Natural killer cell (primary cell): ENCODE measurements at regions not wholly inside any gene's neighbourhood (a gene's known extent, or its start where the extent isn't known, plus 50 kb on each side); places are given as distances from the start of the nearest gene placed in this dataset.

Source experiments
- ATAC-seq, 3 donors: fragments of 150-1000 bp in 2 of 3; fragments of 200-7000 bp in 1 of 3; cut with Tn5 transposase; 1 replicate in 1 of 3; 2 replicates in 2 of 3; pipeline ENCODE4 v1.10.0; 2021; ENCODE audit warnings: mild to moderate bottlenecking in 2 of 3, moderate library complexity in 2 of 3
- DNase-seq, 2 donors: peaks; one replicate each; pipeline versions ENCODE4 v3.0.0 to v3.0.0-alpha.2; 2013 to 2021; ENCODE audit warnings: mixed read lengths in 1 of 2
- H3K27ac ChIP-seq: one replicate; pipeline ENCODE4 v1.5.1; 2013; ENCODE audit warnings: mild to moderate bottlenecking, low read length
- H3K27me3 ChIP-seq: one replicate; pipeline ENCODE4 v1.6.1; 2013; ENCODE audit warnings: low read length; ENCODE audit not compliant: control insufficient read depth, insufficient read depth
- H3K36me3 ChIP-seq: one replicate; pipeline ENCODE4 v1.6.1; 2013; ENCODE audit warnings: low read length; ENCODE audit not compliant: control insufficient read depth, insufficient read depth
- H3K4me1 ChIP-seq: one replicate; pipeline ENCODE4 v1.6.1; 2013; ENCODE audit warnings: low read length; ENCODE audit not compliant: control insufficient read depth, insufficient read depth
- H3K4me3 ChIP-seq: one replicate; pipeline ENCODE4 v1.5.1; 2013; ENCODE audit warnings: low read length
- H3K9me3 ChIP-seq: one replicate; pipeline ENCODE4 v1.6.1; 2013; ENCODE audit warnings: low read length; ENCODE audit not compliant: control insufficient read depth, insufficient read depth
- H3K27ac Mint-ChIP-seq, 2 donors: one replicate each; pipeline ENCODE4 v1.8.0; 2022; ENCODE audit warnings: mild to moderate bottlenecking in 2 of 2, mixed read lengths in 2 of 2, moderate library complexity in 1 of 2
- H3K27me3 Mint-ChIP-seq, 2 donors: one replicate each; pipeline ENCODE4 v1.8.0; 2022; ENCODE audit warnings: low read depth in 2 of 2, mixed read lengths in 2 of 2
- H3K36me3 Mint-ChIP-seq: one replicate; pipeline ENCODE4 v1.8.0; 2022; ENCODE audit warnings: mixed read lengths
- H3K4me1 Mint-ChIP-seq, 2 donors: one replicate each; pipeline ENCODE4 v1.8.0; 2022; ENCODE audit warnings: mixed read lengths in 2 of 2
- H3K4me3 Mint-ChIP-seq: one replicate; pipeline ENCODE4 v1.8.0; 2022; ENCODE audit warnings: mild to moderate bottlenecking, moderate library complexity, mixed read lengths
- H3K9me3 Mint-ChIP-seq, 2 donors: one replicate each; pipeline ENCODE4 v1.8.0; 2022; ENCODE audit warnings: mixed read lengths in 2 of 2
- CTCF ChIP-seq: fragments of 200-600 bp; IDR thresholded peaks from one replicate; pipeline ENCODE4 v1.8.0; 2022; ENCODE audit warnings: antibody characterized with exemption
- WGBS: methylation state at CpG from one replicate; pipeline ENCODE4 v1.1.7; 2013; ENCODE audit warnings: missing lambda C conversion rate; ENCODE audit not compliant: insufficient coverage; 5-methylcytosine and 5-hydroxymethylcytosine counted together
- intact Hi-C: fragments of 100-400 bp; cut with micrococcal nuclease; formaldehyde crosslinking; loops from one replicate; pipeline ENCODE4 v1.14.2; 2022

GRCh38 chr16:26211542-26211941 is 519.8 kb downstream of the HS3ST4 start:
- Mint-ChIP-seq H3K27me3 (no peaks in the 10 kb centered on the region), H3K9me3 (peaks cover 0 to 2% of the 10 kb centered on the region in 2 donors), H3K4me1 (no peaks in the 10 kb centered on the region), H3K4me3 (no peak overlapping the region), H3K27ac (no peak overlapping the region), H3K36me3 (no peaks in the 10 kb centered on the region)
- H3K27me3 ChIP-seq = no peaks in the 10 kb centered on the region
- no peaks in the 10 kb centered on the region for H3K9me3 ChIP-seq
- no peak overlapping the region for H3K4me3 ChIP-seq
- DNase-seq (no peak), ATAC-seq (no peak)
- WGBS = 87% methylated on average over 4 of the region's 4 CpGs
- intact Hi-C loops = no loop called here
- H3K36me3 ChIP-seq = no peaks in the 10 kb centered on the region
- no peak for TF ChIP-seq CTCF
- H3K27ac ChIP-seq = no peak overlapping the region
- H3K4me1 ChIP-seq = no peaks in the 10 kb centered on the region

GRCh38 chr16:26212599-26212998 is 520.8 kb downstream of the HS3ST4 start:
- ATAC-seq = no peak
- Histone ChIP-seq H3K9me3 (no peaks in the 10 kb centered on the region), H3K27ac (no peak overlapping the region), H3K27me3 (no peaks in the 10 kb centered on the region), H3K36me3 (no peaks in the 10 kb centered on the region), H3K4me1 (no peaks in the 10 kb centered on the region), H3K4me3 (no peak overlapping the region)
- 81% methylated on average over 5 of the region's 5 CpGs for WGBS
- Mint-ChIP-seq H3K4me3 (no peak overlapping the region), H3K9me3 (peaks cover 0 to 2% of the 10 kb centered on the region in 2 donors), H3K27ac (no peak overlapping the region), H3K36me3 (no peaks in the 10 kb centered on the region), H3K27me3 (no peaks in the 10 kb centered on the region), H3K4me1 (no peaks in the 10 kb centered on the region)
- intact Hi-C loops = no loop called here
- no peak for DNase-seq
- TF ChIP-seq CTCF = no peak

GRCh38 chr16:26214581-26215174 is 522.9 kb downstream of the HS3ST4 start:
- Mint-ChIP-seq H3K9me3 (peaks cover 0 to 2% of the 10 kb centered on the region in 2 donors), H3K27ac (no peak overlapping the region), H3K4me3 (no peak overlapping the region), H3K36me3 (no peaks in the 10 kb centered on the region), H3K4me1 (no peaks in the 10 kb centered on the region), H3K27me3 (peaks cover 0 to 4% of the 10 kb centered on the region in 2 donors)
- no peaks in the 10 kb centered on the region for H3K36me3 ChIP-seq
- WGBS = 66% methylated on average over 8 of the region's 9 CpGs
- intact Hi-C loops = no loop called here
- H3K27ac ChIP-seq = no peak overlapping the region
- DNase-seq (no peak), ATAC-seq (no peak)
- no peaks in the 10 kb centered on the region for H3K9me3 ChIP-seq
- no peaks in the 10 kb centered on the region for H3K27me3 ChIP-seq
- H3K4me3 ChIP-seq = no peak overlapping the region
- no peak for TF ChIP-seq CTCF
- H3K4me1 ChIP-seq = no peaks in the 10 kb centered on the region

GRCh38 chr16:26220894-26221293 is 529.1 kb downstream of the HS3ST4 start:
- Mint-ChIP-seq H3K4me1 (no peaks in the 10 kb centered on the region), H3K9me3 (no peaks in the 10 kb centered on the region), H3K27ac (no peak overlapping the region), H3K36me3 (no peaks in the 10 kb centered on the region), H3K27me3 (peaks cover 4 to 19% of the 10 kb centered on the region in 2 donors), H3K4me3 (no peak overlapping the region)
- Histone ChIP-seq H3K4me3 (no peak overlapping the region), H3K4me1 (no peaks in the 10 kb centered on the region), H3K36me3 (no peaks in the 10 kb centered on the region), H3K27ac (no peak overlapping the region), H3K9me3 (no peaks in the 10 kb centered on the region), H3K27me3 (no peaks in the 10 kb centered on the region)
- intact Hi-C loops = no loop called here
- ATAC-seq (no peak), DNase-seq (no peak)
- TF ChIP-seq CTCF = no peak
